22Rv1 (cell line): ENCODE measurements at regions not wholly inside any gene's neighbourhood (a gene's known extent, or its start where the extent isn't known, plus 50 kb on each side); places are given as distances from the start of the nearest gene placed in this dataset.

ENCODE experiments used
- H3K27ac ChIP-seq: fragments of 450-650 bp; 2 replicates; pipeline ENCODE4 v1.5.1; 2017
- ZFX ChIP-seq: fragments of 450-650 bp; IDR thresholded peaks from 2 replicates; pipeline ENCODE4 v1.6.1; 2017; ENCODE audit warnings: antibody characterized with exemption, borderline replicate concordance
- TF ChIP-seq, protein P1 (sequence below): fragments of 450-650 bp; IDR thresholded peaks from 2 replicates; pipeline ENCODE4 v1.5.1; 2017; ENCODE audit warnings: mild to moderate bottlenecking

DNA sequence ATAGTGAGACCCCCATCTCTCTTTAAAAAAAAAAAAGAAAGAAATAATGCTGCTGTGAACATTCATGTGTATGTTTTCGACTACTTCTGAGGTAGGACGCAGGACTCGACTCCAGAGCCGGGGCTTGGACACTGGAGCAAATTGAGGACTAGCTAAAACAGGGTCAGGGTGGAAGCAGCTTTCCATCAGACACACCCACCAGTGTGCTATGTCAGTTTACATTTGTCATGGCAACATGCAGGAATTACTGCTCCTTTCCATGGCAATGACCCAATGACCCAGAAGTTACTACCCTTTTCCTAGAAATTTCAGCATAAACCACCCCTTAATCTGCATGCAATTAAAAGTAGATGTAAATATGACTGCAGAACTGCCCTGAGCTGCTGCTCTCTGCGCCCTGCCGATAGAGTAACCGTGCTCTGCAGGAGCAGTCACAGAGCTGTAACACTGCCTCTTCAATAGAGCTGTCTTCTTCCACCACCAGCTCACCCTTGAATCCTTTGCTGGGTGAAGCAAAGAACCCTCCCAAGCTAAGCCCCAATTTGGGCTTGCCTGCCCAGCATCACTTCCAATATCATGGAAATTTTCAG is 61.6 kb upstream of the ZNF599 start:
- no peak overlapping the region for H3K27ac ChIP-seq
- TF ChIP-seq ZFX, result no peak
- TF ChIP-seq, protein P1, sequence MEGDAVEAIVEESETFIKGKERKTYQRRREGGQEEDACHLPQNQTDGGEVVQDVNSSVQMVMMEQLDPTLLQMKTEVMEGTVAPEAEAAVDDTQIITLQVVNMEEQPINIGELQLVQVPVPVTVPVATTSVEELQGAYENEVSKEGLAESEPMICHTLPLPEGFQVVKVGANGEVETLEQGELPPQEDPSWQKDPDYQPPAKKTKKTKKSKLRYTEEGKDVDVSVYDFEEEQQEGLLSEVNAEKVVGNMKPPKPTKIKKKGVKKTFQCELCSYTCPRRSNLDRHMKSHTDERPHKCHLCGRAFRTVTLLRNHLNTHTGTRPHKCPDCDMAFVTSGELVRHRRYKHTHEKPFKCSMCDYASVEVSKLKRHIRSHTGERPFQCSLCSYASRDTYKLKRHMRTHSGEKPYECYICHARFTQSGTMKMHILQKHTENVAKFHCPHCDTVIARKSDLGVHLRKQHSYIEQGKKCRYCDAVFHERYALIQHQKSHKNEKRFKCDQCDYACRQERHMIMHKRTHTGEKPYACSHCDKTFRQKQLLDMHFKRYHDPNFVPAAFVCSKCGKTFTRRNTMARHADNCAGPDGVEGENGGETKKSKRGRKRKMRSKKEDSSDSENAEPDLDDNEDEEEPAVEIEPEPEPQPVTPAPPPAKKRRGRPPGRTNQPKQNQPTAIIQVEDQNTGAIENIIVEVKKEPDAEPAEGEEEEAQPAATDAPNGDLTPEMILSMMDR, result no peak

DNA sequence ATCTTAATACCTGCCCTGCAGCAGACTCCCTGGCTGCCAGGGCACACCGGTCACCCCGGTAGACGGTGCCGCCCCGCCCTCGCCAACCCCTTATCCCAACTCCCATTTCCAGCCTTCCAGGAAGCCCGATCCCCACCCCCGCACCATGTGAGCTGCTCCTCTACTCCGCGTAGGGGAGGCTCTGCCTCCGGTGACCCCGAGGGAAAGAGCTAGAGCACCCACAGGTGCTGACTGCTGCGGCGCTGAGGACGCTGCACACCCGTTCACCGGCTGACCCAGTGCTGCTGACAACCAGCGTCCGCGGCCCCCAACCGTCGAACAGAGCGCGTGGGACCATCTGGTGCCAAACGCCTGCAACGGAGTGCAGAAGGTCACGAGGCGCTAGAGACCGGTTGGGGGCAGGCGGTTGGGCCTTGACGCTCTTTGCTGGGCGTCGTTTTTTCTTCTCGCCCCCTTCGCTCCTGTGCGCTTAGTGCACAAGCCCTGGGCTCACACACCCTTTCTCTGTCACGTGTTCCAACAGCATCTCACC is 59.6 kb upstream of the ZNF599 start:
- no peak for TF ChIP-seq ZFX
- TF ChIP-seq, protein P1, result no peak
- H3K27ac ChIP-seq, result no peak overlapping the region

DNA sequence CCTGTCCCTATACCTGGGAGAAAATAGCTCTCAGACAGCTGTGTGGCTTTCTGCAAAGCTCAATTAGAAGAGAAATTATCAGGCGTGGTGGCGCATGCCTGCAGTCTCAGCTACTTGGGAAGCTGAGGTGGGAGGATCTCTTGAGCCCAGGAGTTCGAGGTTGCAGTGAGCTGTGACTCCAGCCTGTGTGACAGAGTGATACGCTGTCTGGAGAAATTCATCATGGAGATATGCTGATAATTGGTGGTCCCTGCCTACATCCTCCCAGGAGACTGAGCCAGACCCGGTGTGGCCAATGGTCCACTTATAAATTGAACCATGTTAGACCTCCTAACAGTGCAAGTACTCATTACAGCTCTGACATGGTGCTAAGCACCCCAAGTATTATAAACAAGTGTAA is 58.7 kb upstream of the ZNF599 start:
- TF ChIP-seq ZFX, result no peak
- TF ChIP-seq, protein P1, result no peak
- no peak overlapping the region for H3K27ac ChIP-seq

DNA sequence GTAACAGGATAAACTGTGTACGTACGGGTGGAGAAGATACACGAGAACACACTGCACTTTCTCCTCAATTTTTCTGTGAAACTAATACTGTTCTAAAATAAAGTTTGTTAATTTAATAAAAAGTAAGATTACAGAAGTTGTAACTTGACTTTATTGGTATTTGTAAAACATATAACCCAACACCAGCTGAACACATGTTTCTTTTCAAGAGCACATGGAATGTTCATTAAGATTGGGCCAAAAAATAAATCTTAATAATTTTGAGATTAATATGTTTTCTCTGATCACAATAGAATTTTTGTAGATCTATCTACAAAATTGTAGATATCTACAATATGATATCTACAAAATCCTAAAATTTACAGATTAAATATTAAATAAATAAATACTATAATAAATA is 55.1 kb upstream of the ZNF599 start:
- no peak for TF ChIP-seq ZFX
- TF ChIP-seq, protein P1, result no peak
- H3K27ac ChIP-seq, result no peak overlapping the region

DNA sequence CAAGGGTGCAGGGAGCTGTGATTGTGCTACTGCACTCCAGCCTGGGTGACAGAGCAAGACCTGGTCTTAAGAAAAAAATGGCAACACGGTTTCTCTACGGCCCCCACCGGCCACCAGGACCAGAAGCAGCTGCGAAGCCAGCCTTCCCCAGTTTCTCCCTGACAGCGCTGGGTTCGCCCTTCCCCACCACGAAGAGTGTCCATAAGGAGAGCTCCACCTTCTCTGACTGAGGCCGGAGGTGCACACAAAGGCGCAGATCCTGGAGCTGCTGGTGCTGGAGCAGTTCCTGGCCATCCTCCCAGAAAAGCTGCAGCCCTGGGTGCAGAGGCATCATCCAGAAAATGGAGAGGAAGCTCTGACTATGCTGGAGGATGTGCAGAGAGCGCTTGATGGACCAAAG is 52.2 kb upstream of the ZNF599 start:
- H3K27ac ChIP-seq, result no peak overlapping the region
- TF ChIP-seq, protein P1, result no peak
- no peak for TF ChIP-seq ZFX

DNA sequence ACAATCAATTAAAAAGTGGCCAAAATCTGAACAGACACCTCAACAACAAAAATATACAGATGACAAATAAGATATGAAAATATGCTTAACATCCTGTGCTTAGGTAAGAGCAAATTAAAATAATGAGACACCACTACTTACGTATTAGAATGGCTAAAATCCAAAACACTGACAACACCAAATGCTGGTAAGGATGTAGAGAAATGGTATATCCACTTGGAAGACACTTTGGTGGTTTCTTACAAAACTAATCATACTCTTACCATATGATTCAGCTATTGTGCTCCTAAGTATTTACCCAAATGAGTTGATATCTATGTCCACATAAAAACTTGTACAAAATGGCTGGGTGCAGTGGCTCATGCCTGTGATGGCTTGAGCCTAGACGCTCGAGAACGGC is 51.7 kb upstream of the ZNF599 start:
- TF ChIP-seq, protein P1, result no peak
- no peak for TF ChIP-seq ZFX
- no peak overlapping the region for H3K27ac ChIP-seq
